DND-41 (cell line): ENCODE measurements at regions not wholly inside any gene's neighbourhood (a gene's known extent, or its start where the extent isn't known, plus 50 kb on each side); places are given as distances from the start of the nearest gene placed in this dataset.

Experiments
- CTCF ChIP-seq: IDR thresholded peaks from 2 replicates; pipeline ENCODE4 v1.5.1; 2012; ENCODE audit warnings: borderline replicate concordance, low read length, moderate library complexity, mild to moderate bottlenecking; ENCODE audit not compliant: poor library complexity, severe bottlenecking; ENCODE audit errors: extremely low read depth
- EZH2 ChIP-seq: IDR thresholded peaks from 3 replicates; pipeline ENCODE4 v1.6.1; 2012; ENCODE audit warnings: borderline replicate concordance, low read depth, mild to moderate bottlenecking, moderate library complexity, low read length, inconsistent platforms; ENCODE audit not compliant: severe bottlenecking

GRCh38 chr5:117425163-117425562, 850.5 kb upstream of the SEMA6A start:
- no peak for TF ChIP-seq EZH2
- no peak for TF ChIP-seq CTCF
